IMR-90 (cell line): ENCODE measurements at regions not wholly inside any gene's neighbourhood (a gene's known extent, or its start where the extent isn't known, plus 50 kb on each side); places are given as distances from the start of the nearest gene placed in this dataset.
A peak's percentile ranks its signal among the peaks of the same experiment; 100 is the strongest.

Experiments
- ATAC-seq: fragments of 200-7000 bp; cut with Tn5 transposase; 2 replicates; pipeline ENCODE4 v1.9.1; 2020; ENCODE audit warnings: low read depth, mild to moderate bottlenecking, moderate library complexity
- BruUV-seq: library from RNA; stranded (reverse); fragments of 400-500 nt; replicated peaks from 2 replicates; lab custom pipeline; 2021; lab: Mats Ljungman, UMichigan
- CTCF ChIA-PET: fragments of 300-600 bp; formaldehyde crosslinking; extraction: SDS; loops from one replicate; lab custom pipeline; 2021; ENCODE audit warnings: antibody characterized with exemption; lab: Yijun Ruan, JAX
- POLR2A ChIA-PET: fragments of 300-600 bp; sonication (Branson Sonifier 250); formaldehyde crosslinking; loops from one replicate; lab custom pipeline; 2022; ENCODE audit warnings: antibody characterized with exemption; ENCODE audit not compliant: unreplicated experiment; lab: Charles Lee
- DNase-seq: peaks from one replicate; pipeline ENCODE4 v3.0.0; 2013
- H2AFZ ChIP-seq: replicated peaks from 2 replicates; pipeline ENCODE3; 2013; ENCODE audit warnings: low read length, mild to moderate bottlenecking; ENCODE audit not compliant: poor library complexity
- H2AK5ac ChIP-seq: 2 replicates; pipeline ENCODE4 v1.6.1; 2013; ENCODE audit warnings: low read depth, low read length, inconsistent platforms
- H2AK9ac ChIP-seq: replicated peaks from 2 replicates; pipeline ENCODE3; 2013; ENCODE audit warnings: mild to moderate bottlenecking, low read depth, low read length, moderate library complexity; ENCODE audit not compliant: poor library complexity
- H2BK120ac ChIP-seq: 2 replicates; pipeline ENCODE4 v1.6.1; 2013; ENCODE audit warnings: low read depth, low read length, inconsistent platforms
- H2BK15ac ChIP-seq: 3 replicates; pipeline ENCODE4 v1.6.1; 2013; ENCODE audit warnings: low read depth, low read length, inconsistent platforms
- H2BK20ac ChIP-seq: 2 replicates; pipeline ENCODE4 v1.6.1; 2013; ENCODE audit warnings: low read depth, mild to moderate bottlenecking, inconsistent platforms, low read length, moderate library complexity
- H2BK5ac ChIP-seq: 2 replicates; pipeline ENCODE4 v1.6.1; 2013; ENCODE audit warnings: mild to moderate bottlenecking, low read depth, low read length, inconsistent platforms; ENCODE audit not compliant: poor library complexity, severe bottlenecking
- H3K14ac ChIP-seq: replicated peaks from 2 replicates; pipeline ENCODE4 v1.6.1; 2013; ENCODE audit warnings: low read depth, low read length, inconsistent platforms
- H3K18ac ChIP-seq: 2 replicates; pipeline ENCODE4 v1.6.1; 2013; ENCODE audit warnings: low read depth, low read length, control low read depth
- H3K23ac ChIP-seq: 2 replicates; pipeline ENCODE4 v1.6.1; 2013; ENCODE audit warnings: low read depth, low read length, inconsistent platforms
- H3K27ac ChIP-seq: 2 replicates; pipeline ENCODE4 v1.5.1; 2013; ENCODE audit warnings: mild to moderate bottlenecking, control low read depth, low read length; ENCODE audit not compliant: insufficient read depth
- H3K27me3 ChIP-seq: 2 replicates; pipeline ENCODE4 v1.6.1; 2013; ENCODE audit warnings: low read length; ENCODE audit not compliant: control insufficient read depth, insufficient read depth
- H3K36me3 ChIP-seq: 2 replicates; pipeline ENCODE4 v1.6.1; 2013; ENCODE audit warnings: low read length, mixed read lengths; ENCODE audit not compliant: control insufficient read depth, insufficient read depth
- H3K4ac ChIP-seq: 2 replicates; pipeline ENCODE4 v1.6.1; 2013; ENCODE audit warnings: low read depth, low read length, inconsistent platforms
- H3K4me1 ChIP-seq: 2 replicates; pipeline ENCODE4 v1.6.1; 2013; ENCODE audit warnings: low read length, mixed read lengths; ENCODE audit not compliant: control insufficient read depth, insufficient read depth
- H3K4me2 ChIP-seq: 2 replicates; pipeline ENCODE4 v1.6.1; 2013; ENCODE audit warnings: low read depth, mild to moderate bottlenecking, control low read depth, low read length, moderate library complexity
- H3K4me3 ChIP-seq: 2 replicates; pipeline ENCODE4 v1.5.1; 2013; ENCODE audit warnings: low read depth, mild to moderate bottlenecking, control low read depth, low read length, moderate library complexity; ENCODE audit not compliant: insufficient read depth
- H3K56ac ChIP-seq: 2 replicates; pipeline ENCODE4 v1.6.1; 2013; ENCODE audit warnings: low read length, inconsistent platforms; ENCODE audit not compliant: insufficient read depth; ENCODE audit errors: extremely low read depth
- H3K79me1 ChIP-seq, 2 experiments: 2 replicates each; pipeline ENCODE4 v1.6.1; 2013; ENCODE audit warnings: low read length in 2 of 2, inconsistent platforms in 1 of 2, low read depth in 1 of 2
- H3K9ac ChIP-seq: 2 replicates; pipeline ENCODE4 v1.6.1; 2013; ENCODE audit warnings: low read depth, low read length, control low read depth
- H3K9me1 ChIP-seq: 2 replicates; pipeline ENCODE4 v1.6.1; 2013; ENCODE audit warnings: low read length, inconsistent platforms; ENCODE audit not compliant: insufficient read depth
- H3K9me3 ChIP-seq: 2 replicates; pipeline ENCODE4 v1.6.1; 2013; ENCODE audit warnings: low read length; ENCODE audit not compliant: control insufficient read depth, insufficient read depth
- H4K20me1 ChIP-seq: 2 replicates; pipeline ENCODE4 v1.6.1; 2013; ENCODE audit warnings: low read length, inconsistent platforms; ENCODE audit not compliant: insufficient read depth
- H4K5ac ChIP-seq: 2 replicates; pipeline ENCODE4 v1.6.1; 2013; ENCODE audit warnings: mild to moderate bottlenecking, low read depth, low read length, control low read depth
- H4K8ac ChIP-seq, 2 experiments: 2 replicates each; pipeline ENCODE4 v1.6.1; 2013; ENCODE audit warnings: low read depth in 2 of 2, low read length in 2 of 2, control low read depth in 1 of 2, inconsistent platforms in 1 of 2
- H4K91ac ChIP-seq: 2 replicates; pipeline ENCODE4 v1.6.1; 2013; ENCODE audit warnings: low read depth, low read length, inconsistent platforms; ENCODE audit not compliant: insufficient read depth
- CEBPB ChIP-seq: IDR thresholded peaks from 2 replicates; pipeline ENCODE4 v1.6.1; 2012; ENCODE audit warnings: low read depth, low read length, improper control_type of control experiment
- WGBS, 2 experiments: methylation state at CpG; one replicate each; pipeline versions ENCODE4 v1.1.5 to v1.1.7; 2013; ENCODE audit warnings: missing lambda C conversion rate in 2 of 2; ENCODE audit not compliant: insufficient read length in 1 of 2; ENCODE audit errors: extremely low coverage in 2 of 2; 5-methylcytosine and 5-hydroxymethylcytosine counted together
- dilution Hi-C: fragments of 300-500 bp; cut with HindIII; formaldehyde crosslinking; loops from one replicate; pipeline ENCODE4 v1.14.3; 2018; ENCODE audit warnings: low sequenced_read_pairs; ENCODE audit not compliant: unreplicated experiment
- in situ Hi-C: fragments of 300-500 bp; cut with MboI; formaldehyde crosslinking; loops from 3 replicates; pipeline ENCODE4 v1.14.3; 2019; ENCODE audit warnings: low sequenced_read_pairs, inconsistent platforms, mixed read lengths
- intact Hi-C: fragments of 100-400 bp; cut with micrococcal nuclease; formaldehyde crosslinking; loops from 2 replicates; pipeline ENCODE4 v1.10.0; 2022
- TF ChIP-seq, protein P1 (sequence below): conservative IDR thresholded peaks from 2 replicates; pipeline ENCODE4 v1.5.1; 2012; ENCODE audit warnings: mild to moderate bottlenecking, low read depth, low read length, improper control_type of control experiment

DNA sequence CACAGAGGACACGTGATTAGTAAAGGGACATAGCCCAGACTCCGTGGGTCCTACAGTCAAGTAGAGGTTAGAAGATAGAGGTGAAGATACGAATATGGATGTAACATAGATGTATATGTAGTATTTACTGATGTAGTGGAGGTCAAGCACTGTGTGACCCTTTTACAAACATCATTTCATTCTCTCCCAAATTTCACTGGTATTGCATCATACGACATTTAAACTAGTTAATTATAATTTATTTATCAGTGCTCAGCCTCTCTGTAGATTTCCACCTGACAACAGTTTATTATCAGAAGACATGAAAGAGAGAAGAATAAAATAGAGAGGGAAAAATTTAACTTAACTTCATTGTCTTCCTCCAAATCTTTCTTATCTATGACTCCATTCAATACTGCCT, 927.9 kb upstream of the TMEM132C start:
- no TSS peak for BruUV-seq

More for the DNA sequence above, 927.9 kb upstream of the TMEM132C start:
- no peak overlapping the region for H3K23ac ChIP-seq
- WGBS, 2 experiments, result no CpG with 5 or more reads among the region's 4 CpGs
- intact Hi-C loops (no loop called here), dilution Hi-C loops (no loop called here), in situ Hi-C loops (no loop called here)
- H3K18ac ChIP-seq, result no peak overlapping the region
- H3K4me1 ChIP-seq, result no peaks in the 10 kb centered on the region
- no peaks in the 10 kb centered on the region for H3K79me1 ChIP-seq
- no peaks in the 10 kb centered on the region for H4K20me1 ChIP-seq
- H3K4me2 ChIP-seq, result no peak overlapping the region
- no peaks in the 10 kb centered on the region for H3K27me3 ChIP-seq
- H2BK20ac ChIP-seq, result no peak overlapping the region
- no peaks in the 10 kb centered on the region; the same call in none of the 2 replicates for H3K9me3 ChIP-seq
- H2AK9ac ChIP-seq, result no peak overlapping the region
- no peak overlapping the region for H4K5ac ChIP-seq
- H2AFZ ChIP-seq, result no peak overlapping the region
- H3K56ac ChIP-seq, result no peak overlapping the region
- TF ChIP-seq CEBPB, result peak; percentile 42
- TF ChIP-seq, protein P1, sequence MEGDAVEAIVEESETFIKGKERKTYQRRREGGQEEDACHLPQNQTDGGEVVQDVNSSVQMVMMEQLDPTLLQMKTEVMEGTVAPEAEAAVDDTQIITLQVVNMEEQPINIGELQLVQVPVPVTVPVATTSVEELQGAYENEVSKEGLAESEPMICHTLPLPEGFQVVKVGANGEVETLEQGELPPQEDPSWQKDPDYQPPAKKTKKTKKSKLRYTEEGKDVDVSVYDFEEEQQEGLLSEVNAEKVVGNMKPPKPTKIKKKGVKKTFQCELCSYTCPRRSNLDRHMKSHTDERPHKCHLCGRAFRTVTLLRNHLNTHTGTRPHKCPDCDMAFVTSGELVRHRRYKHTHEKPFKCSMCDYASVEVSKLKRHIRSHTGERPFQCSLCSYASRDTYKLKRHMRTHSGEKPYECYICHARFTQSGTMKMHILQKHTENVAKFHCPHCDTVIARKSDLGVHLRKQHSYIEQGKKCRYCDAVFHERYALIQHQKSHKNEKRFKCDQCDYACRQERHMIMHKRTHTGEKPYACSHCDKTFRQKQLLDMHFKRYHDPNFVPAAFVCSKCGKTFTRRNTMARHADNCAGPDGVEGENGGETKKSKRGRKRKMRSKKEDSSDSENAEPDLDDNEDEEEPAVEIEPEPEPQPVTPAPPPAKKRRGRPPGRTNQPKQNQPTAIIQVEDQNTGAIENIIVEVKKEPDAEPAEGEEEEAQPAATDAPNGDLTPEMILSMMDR, result no peak
- CTCF ChIA-PET, result no interaction called here
- no peak overlapping the region for H3K9ac ChIP-seq
- H3K9me1 ChIP-seq, result no peaks in the 10 kb centered on the region
- no peak overlapping the region for H2AK5ac ChIP-seq
- H3K36me3 ChIP-seq, result no peaks in the 10 kb centered on the region
- ATAC-seq (no peak), DNase-seq (no peak)
- H2BK120ac ChIP-seq, result no peak overlapping the region
- H2BK15ac ChIP-seq, result no peak overlapping the region
- no peak overlapping the region for H4K91ac ChIP-seq
- POLR2A ChIA-PET, result no interaction called here
- no peak overlapping the region for H3K14ac ChIP-seq
- no peak overlapping the region for H2BK5ac ChIP-seq
- no peak overlapping the region for H4K8ac ChIP-seq
- no peak overlapping the region for H3K27ac ChIP-seq
- no peak overlapping the region for H3K4me3 ChIP-seq
- no peak overlapping the region for H3K4ac ChIP-seq
